NCI-H146 treated with DMSO at 0.1 percent for 48 hours (cell line): ENCODE measurements at regions not wholly inside any gene's neighbourhood (a gene's known extent, or its start where the extent isn't known, plus 50 kb on each side); places are given as distances from the start of the nearest gene placed in this dataset.

Source experiments
- DNase-seq: peaks from one replicate; lab custom pipeline; 2025; ENCODE audit not compliant: unreplicated experiment; lab: John Stamatoyannopoulos, UW

DNA sequence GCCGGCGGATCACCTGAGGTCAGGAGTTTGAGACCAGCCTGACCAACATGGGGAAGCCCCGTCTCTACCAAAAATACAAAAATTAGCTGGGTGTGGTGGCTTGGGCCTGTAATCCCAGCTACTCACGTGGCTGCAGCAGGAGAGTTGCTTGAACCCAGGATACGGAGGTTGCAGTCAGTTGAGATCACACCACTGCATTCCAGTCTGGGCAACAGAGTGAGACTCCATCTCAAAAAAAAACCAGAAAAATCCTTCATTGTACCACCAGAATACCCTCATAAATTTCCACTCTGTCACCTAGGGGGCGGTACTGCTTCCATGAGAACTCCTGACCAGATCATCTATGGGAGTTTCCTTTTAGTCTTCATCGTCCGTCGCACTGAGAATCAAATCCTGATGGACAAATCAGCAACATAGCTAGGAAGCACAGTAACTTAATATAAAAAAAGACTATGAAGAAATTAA is 225.8 kb upstream of the KLF14 start:
- no peak for DNase-seq

GRCh38 chr7:130960208-130960988 is 226.4 kb upstream of the KLF14 start:
- no peak for DNase-seq

DNA sequence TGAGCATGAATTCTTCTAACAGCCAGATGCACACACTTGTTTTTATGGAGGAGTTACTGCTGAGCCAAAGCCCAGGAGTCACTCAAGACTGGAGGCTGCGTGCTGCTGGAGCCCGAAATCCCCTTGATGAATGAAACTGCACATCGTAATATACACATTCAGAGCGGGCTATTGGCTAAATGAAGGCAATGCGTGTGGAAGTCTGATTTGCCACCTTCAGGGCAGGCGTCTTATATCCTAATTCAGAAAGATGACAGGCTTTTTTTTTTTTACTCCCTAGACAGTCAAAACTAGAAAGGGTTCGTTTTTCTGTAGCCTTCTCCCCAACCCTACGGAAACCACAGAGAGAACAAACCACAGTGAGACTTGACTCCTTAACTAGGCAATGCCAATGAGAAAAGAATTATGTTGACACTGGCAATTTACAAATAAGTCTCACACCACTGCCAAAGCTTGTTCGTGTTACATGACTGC is 227.2 kb upstream of the KLF14 start:
- no peak for DNase-seq

- DNase-seq, result no peak
These were observed 228.1 kb upstream of the KLF14 start for GRCh38 chr7:130962109-130962508.

DNA sequence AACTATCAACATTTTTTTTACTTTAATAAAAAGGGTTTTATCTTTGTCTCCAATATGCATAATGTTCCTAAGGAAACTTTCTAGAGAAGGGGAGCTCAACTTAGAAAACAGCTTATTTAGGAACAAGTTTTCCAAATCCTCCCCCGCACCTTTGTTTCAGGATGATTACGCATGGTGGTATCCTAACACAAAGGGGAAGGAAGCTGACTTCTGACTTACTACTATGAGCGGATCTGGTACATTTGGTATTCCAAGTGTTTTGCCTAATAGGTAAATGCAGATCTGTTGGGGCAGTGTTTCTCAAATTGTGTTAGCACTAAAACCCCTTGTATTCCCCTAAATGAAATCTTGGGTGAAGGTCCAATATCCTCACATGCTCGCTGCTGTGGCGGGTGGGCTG is 229.3 kb upstream of the KLF14 start:
- DNase-seq, result no peak

- DNase-seq, result no peak
These were observed 231.5 kb upstream of the KLF14 start for GRCh38 chr7:130965515-130965914.

DNA sequence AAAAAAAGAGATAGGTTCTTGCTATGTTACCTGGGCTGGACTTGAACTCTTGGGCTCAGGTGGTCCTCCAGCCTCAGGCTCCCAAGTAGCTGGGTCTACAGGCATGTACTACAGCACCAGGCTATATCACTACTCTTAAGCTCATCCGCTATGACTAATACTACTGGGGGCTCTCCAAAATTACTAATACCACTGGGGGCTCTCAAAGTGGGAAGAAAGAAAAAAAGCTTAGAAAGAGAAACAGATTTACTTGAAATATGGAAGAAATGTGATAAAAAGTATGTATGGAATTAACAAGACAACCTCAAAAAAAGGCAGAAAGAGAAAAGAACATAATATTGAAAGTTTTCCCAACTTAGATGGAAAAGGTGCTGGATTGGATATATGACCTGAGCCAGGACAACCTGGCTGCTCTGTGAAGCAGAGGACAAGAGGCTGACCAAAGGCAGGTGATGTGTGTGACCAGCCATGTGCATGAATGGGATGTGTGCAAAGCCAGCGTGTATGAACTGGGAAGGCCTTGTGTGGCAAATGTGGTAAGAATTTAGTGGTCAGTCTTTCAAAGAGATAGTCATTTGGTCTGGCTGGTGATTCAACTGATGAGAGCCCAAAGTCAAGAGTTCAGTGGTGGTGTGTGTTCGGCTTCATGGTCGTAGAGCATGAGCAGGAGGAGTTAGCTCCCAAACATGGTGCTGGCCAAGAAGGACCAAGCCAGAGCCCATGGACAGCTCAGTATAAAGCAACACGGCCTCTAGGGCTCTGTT is 232.4 kb upstream of the KLF14 start:
- no peak for DNase-seq

DNA sequence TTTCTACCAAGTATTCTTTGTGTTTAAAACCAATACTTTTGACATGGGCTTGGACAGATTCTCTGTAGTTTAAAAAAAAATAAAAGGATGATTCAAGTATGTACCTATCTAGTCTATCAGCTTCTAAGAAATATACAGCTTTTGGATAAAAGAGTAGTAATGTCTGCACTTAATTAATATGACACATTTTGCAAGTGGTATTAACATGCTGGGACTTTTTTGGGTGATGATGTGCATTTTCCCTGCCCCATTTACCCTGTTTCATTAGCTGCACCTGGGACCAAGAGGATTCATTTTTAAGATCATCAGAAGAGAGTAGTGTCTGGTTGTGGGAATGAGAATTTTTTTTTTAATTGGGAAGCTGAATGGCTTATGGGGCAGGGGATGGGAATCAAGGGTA is 236.2 kb upstream of the KLF14 start:
- no peak for DNase-seq

- DNase-seq, result no peak
These were observed 236.7 kb upstream of the KLF14 start for GRCh38 chr7:130970696-130971095.

DNA sequence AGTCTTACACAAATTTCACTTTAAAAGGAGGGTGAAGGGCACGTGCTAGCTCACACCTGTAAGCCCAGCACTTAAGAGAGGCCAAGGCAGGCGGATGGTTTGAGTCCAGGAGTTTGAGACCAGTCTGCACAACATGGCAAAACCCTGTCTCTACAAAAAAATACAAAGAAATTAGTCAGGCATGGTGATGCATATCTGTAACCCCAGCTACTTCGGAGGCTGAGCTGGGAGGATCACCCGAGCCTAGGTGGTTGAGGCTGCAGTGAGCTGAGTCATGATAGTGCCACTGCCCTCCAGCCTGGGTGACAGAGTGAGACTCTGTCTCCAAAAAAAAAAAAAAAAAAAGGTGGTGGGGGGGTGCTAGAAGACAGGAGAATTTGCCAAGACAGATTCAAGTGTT is 237.3 kb upstream of the KLF14 start:
- no peak for DNase-seq

- no peak for DNase-seq
These were observed 238.2 kb upstream of the KLF14 start for GRCh38 chr7:130972201-130972600.

DNA sequence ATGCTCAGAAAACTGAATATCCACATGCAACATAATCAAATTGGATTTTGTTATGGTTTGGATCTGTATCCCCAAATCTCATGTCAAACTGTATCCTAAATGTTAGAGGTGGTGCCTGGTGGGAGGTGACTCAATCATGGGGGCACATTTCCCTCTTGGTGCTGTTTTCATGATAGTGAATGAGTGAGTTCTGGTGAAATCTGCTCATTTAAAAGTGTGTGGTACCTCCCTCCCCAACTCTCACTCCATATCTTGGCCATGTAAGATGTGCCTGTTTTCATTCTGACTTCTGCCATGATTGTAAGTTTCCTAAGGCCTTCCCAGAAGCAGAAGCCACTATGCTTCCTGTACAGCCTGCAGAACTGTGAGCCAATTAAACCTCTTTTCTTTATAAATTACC is 239.6 kb upstream of the KLF14 start:
- no peak for DNase-seq

- DNase-seq, result no peak
These were observed 240.2 kb upstream of the KLF14 start for GRCh38 chr7:130974169-130974568.

GRCh38 chr7:130974794-130975193 is 240.8 kb upstream of the KLF14 start:
- DNase-seq, result no peak

- DNase-seq, result no peak
These were observed 241.7 kb upstream of the KLF14 start for GRCh38 chr7:130975731-130976130.

DNA sequence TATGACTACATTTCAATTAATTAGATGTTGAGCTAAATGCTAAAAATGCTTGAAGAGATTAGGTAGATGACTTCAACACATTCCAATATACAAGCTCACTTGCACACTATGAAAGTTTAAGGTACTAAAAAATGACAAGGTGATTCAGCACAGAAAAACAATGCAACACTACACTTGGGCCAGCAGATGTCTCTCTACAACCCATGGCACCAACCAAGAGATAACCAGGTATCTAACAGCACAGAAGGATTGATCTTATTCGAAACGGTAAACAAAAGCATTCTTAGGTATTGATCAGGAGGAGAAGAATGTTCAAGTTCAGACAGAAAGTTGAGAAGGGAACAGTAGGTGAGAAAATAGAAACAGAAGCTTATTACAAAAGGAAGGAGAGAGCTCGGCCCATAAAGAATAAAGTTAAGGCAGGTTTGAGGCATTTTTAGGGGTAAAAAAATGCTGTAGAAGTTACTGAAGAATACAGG is 248.2 kb upstream of the KLF14 start:
- DNase-seq, result peak; percentile 15

GRCh38 chr7:130982651-130983050 is 248.6 kb upstream of the KLF14 start:
- no peak for DNase-seq

- DNase-seq, result no peak
These were observed 251.4 kb upstream of the KLF14 start for GRCh38 chr7:130985361-130985760.

- DNase-seq, result no peak
These were observed 252.3 kb upstream of the KLF14 start for GRCh38 chr7:130986261-130986690.

GRCh38 chr7:130987092-130987491 is 253.1 kb upstream of the KLF14 start:
- no peak for DNase-seq

DNA sequence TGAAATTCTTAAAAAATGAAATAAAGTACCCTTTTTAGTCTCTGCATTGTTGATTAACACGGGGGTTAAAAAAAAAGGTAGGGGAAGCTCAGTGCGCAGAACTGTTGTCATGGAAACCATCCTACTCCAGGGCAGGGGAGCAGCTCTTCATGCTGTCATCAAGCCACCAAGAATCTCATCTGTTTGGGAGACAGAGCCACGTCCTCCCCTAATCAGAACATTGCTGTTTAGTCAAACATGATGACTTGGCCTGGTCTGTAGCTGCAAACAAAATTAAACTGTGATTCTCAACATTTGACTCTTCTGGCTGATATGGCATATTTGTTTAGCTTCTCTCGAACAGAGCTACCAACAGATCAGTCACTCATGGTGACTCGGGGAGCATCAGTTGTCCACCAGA is 254.4 kb upstream of the KLF14 start:
- no peak for DNase-seq
